ENCODE measurements at regions not wholly inside any gene's neighbourhood (a gene's known extent, or its start where the extent isn't known, plus 50 kb on each side); places are given as distances from the start of the nearest gene placed in this dataset.

DNA sequence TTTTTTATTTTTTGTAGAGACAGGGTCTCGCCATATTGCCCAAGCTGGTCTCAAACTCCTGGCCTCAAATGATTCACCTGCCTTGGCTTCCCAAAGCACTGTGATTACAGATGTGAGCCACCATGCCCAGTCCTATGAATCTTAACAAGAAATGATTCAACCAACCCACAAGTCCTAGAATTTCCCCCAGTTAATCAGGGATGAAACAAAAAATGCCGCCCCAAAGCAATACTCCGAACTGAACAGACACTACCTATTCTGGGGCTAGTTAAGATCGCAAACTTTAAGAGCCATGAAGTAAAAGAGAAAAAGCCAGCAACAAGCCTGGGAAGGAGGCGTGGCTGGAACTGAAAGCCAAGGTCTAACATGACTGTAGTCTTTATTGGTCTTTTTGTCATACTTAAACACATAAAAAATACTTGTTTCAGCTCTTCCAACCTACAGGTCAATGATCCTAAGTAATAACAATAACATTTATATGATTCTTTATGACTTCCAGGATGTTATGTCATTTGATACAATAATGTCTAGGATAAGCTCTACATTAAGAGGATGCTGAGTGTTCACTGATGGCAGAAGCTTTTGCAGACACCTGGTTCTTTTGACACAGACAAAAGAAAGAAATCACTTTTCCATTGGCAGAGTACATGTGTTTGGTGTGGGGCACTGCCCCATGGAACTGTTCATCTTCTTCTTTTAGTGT, 361.1 kb upstream of the TLE4 start:
- Histone ChIP-seq H3K4me3 (replicated peaks in 1 of 3; ENCODE audit: low read depth in 2 of 3, low read length in 3 of 3) (no peak overlapping the region), H3K36me3 (replicated peaks in 1 of 2; ENCODE audit: control insufficient read depth in 1 of 2, insufficient read depth in 2 of 2, low read length in 2 of 2) (no peaks in the 10 kb centered on the region), H4K20me1 (ENCODE audit: insufficient read depth, low read length) (no peaks in the 10 kb centered on the region), H3K79me2 (ENCODE audit: insufficient read depth, low read length) (no peaks in the 10 kb centered on the region), H3K9ac (ENCODE audit: insufficient read depth, low read length, poor library complexity, severe bottlenecking) (no peak overlapping the region), H2AFZ (ENCODE audit: insufficient read depth, low read depth, low read length, poor library complexity, severe bottlenecking) (no peak overlapping the region), H3K9me3 (replicated peaks in 1 of 2; ENCODE audit: control insufficient read depth in 1 of 2, insufficient read depth in 1 of 2, low read length in 2 of 2) (no peaks in the 10 kb centered on the region), H3K27ac (ENCODE audit: low read depth in 1 of 2, low read length in 2 of 2) (no peak overlapping the region), H3K4me2 (replicated peaks; ENCODE audit: extremely low read depth, low read length, poor library complexity, severe bottlenecking) (no peak overlapping the region), H3K4me1 (ENCODE audit: control insufficient read depth in 1 of 2, insufficient read depth in 2 of 2, low read length in 2 of 2) (no peaks in the 10 kb centered on the region), H3K27me3 (ENCODE audit: control insufficient read depth in 2 of 2, insufficient read depth in 2 of 2, low read length in 2 of 2) (no peaks in the 10 kb centered on the region)
- intact Hi-C loops (cut with micrococcal nuclease): no loop called here
- TF ChIP-seq, protein P1, sequence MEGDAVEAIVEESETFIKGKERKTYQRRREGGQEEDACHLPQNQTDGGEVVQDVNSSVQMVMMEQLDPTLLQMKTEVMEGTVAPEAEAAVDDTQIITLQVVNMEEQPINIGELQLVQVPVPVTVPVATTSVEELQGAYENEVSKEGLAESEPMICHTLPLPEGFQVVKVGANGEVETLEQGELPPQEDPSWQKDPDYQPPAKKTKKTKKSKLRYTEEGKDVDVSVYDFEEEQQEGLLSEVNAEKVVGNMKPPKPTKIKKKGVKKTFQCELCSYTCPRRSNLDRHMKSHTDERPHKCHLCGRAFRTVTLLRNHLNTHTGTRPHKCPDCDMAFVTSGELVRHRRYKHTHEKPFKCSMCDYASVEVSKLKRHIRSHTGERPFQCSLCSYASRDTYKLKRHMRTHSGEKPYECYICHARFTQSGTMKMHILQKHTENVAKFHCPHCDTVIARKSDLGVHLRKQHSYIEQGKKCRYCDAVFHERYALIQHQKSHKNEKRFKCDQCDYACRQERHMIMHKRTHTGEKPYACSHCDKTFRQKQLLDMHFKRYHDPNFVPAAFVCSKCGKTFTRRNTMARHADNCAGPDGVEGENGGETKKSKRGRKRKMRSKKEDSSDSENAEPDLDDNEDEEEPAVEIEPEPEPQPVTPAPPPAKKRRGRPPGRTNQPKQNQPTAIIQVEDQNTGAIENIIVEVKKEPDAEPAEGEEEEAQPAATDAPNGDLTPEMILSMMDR (IDR thresholded peaks at IDR 0.05): no peak
- 70% methylated on average over 4 of the region's 5 CpGs for WGBS (ENCODE audit: insufficient coverage)
- no peak overlapping the region for H3K4me3 Mint-ChIP-seq
- DNase-seq: no peak
- peaks cover 0 to 1% (median 0%) of the 10 kb centered on the region in 3 donors for H3K27me3 Mint-ChIP-seq (ENCODE audit: low read depth in 3 of 3)
- H3K4me1 Mint-ChIP-seq: no peaks in the 10 kb centered on the region
- no peak overlapping the region for H3K27ac Mint-ChIP-seq
- no peaks in the 10 kb centered on the region for H3K9me3 Mint-ChIP-seq
- no peaks in the 10 kb centered on the region for H3K36me3 Mint-ChIP-seq

DNA sequence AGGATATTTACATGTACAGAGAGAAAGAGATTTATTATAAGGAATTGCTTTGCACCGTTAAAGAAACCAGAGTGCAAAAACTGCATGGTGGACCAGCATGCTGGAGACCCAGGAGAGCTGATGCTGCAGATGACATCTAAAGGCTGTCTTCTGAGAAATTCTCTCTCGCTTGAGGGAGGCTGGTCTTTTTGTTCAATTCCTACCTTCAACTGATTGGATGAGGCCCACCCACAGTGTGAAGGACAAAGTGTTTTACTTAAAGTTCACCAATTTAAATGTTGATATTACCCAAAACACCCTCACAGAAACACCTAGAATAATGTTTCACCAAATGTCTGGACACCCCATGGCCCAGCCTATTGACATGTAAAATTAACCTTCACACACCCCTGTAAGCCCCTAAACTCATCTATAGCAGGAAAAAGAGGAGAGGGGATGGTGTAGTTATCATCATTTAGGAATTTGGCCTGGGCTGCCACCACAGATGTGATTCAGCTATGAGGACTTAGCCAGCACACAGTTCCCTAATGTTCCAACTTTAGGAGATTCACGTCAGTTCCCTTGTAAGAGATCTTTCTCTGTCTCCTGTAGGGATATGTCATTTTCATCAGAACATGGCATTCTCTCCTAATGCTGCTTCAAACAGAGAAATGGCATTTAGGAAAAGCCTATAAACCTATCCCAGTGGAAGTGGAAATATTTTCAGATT, 358.2 kb upstream of the TLE4 start:
- Histone ChIP-seq H4K20me1 (ENCODE audit: insufficient read depth, low read length) (no peaks in the 10 kb centered on the region), H3K27me3 (ENCODE audit: control insufficient read depth in 2 of 2, insufficient read depth in 2 of 2, low read length in 2 of 2) (no peaks in the 10 kb centered on the region), H3K4me1 (ENCODE audit: control insufficient read depth in 1 of 2, insufficient read depth in 2 of 2, low read length in 2 of 2) (peaks cover 0 to 4% of the 10 kb centered on the region in 2 donors), H3K79me2 (ENCODE audit: insufficient read depth, low read length) (no peaks in the 10 kb centered on the region), H3K9me3 (replicated peaks in 1 of 2; ENCODE audit: control insufficient read depth in 1 of 2, insufficient read depth in 1 of 2, low read length in 2 of 2) (no peaks in the 10 kb centered on the region), H2AFZ (ENCODE audit: insufficient read depth, low read depth, low read length, poor library complexity, severe bottlenecking) (no peak overlapping the region), H3K36me3 (replicated peaks in 1 of 2; ENCODE audit: control insufficient read depth in 1 of 2, insufficient read depth in 2 of 2, low read length in 2 of 2) (no peaks in the 10 kb centered on the region), H3K27ac (ENCODE audit: low read depth in 1 of 2, low read length in 2 of 2) (no peak overlapping the region), H3K4me2 (replicated peaks; ENCODE audit: extremely low read depth, low read length, poor library complexity, severe bottlenecking) (no peak overlapping the region), H3K9ac (ENCODE audit: insufficient read depth, low read length, poor library complexity, severe bottlenecking) (no peak overlapping the region), H3K4me3 (replicated peaks in 1 of 3; ENCODE audit: low read depth in 2 of 3, low read length in 3 of 3) (no peak overlapping the region)
- H3K27ac Mint-ChIP-seq: no peak overlapping the region
- no peaks in the 10 kb centered on the region for H3K9me3 Mint-ChIP-seq
- TF ChIP-seq, protein P1 (IDR thresholded peaks at IDR 0.05): no peak
- H3K4me1 Mint-ChIP-seq: peaks cover 3% of the 10 kb centered on the region
- H3K36me3 Mint-ChIP-seq: no peaks in the 10 kb centered on the region
- peaks cover 0 to 1% (median 0%) of the 10 kb centered on the region in 3 donors for H3K27me3 Mint-ChIP-seq (ENCODE audit: low read depth in 3 of 3)
- 92% methylated on average over 1 of the region's 3 CpGs for WGBS (ENCODE audit: insufficient coverage)
- DNase-seq: no peak
- intact Hi-C loops (cut with micrococcal nuclease): no loop called here
- no peak overlapping the region for H3K4me3 Mint-ChIP-seq

Data from CD14-positive monocyte (primary cell).